ENCODE measurements at regions not wholly inside any gene's neighbourhood (a gene's known extent, or its start where the extent isn't known, plus 50 kb on each side); places are given as distances from the start of the nearest gene placed in this dataset.

DNA sequence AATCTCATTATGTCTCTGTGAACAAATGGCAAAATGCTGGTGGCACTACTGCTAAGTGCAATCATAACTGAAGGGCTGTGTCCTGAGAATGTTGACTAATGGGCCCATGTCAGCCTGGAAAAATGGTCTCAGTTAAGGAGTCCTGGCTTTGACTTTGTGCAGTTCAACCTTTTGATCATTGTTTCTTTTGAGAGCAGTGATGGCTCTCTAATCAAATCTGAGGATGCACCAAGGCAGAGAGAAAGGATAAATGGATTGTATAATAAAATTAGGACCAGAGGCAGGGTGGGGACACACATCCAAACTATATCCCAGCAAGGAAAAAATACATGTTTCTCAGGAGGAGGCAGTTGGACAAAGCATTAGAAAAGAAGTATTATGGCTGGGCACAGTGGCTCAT is 59.6 kb upstream of the SYN3 start:
- DNase-seq (ENCODE audit: insufficient read length, low spot score) (no peak), FAIRE-seq (no peak)
- TF ChIP-seq POLR2AphosphoS5 (IDR thresholded peaks at IDR 0.05; ENCODE audit: low read depth, low read length) (no peak), PAX5 (IDR thresholded peaks at IDR 0.05; ENCODE audit: insufficient read depth, low read length, severe bottlenecking) (no peak), POU2F2 (IDR thresholded peaks at IDR 0.05; ENCODE audit: low read depth, low read length) (no peak), POLR2A (IDR thresholded peaks at IDR 0.05; ENCODE audit: low read depth, low read length) (no peak), TAF1 (IDR thresholded peaks at IDR 0.05; ENCODE audit: low read depth, low read length) (no peak), SPI1 (IDR thresholded peaks at IDR 0.05; ENCODE audit: low read depth, low read length) (no peak)

DNA sequence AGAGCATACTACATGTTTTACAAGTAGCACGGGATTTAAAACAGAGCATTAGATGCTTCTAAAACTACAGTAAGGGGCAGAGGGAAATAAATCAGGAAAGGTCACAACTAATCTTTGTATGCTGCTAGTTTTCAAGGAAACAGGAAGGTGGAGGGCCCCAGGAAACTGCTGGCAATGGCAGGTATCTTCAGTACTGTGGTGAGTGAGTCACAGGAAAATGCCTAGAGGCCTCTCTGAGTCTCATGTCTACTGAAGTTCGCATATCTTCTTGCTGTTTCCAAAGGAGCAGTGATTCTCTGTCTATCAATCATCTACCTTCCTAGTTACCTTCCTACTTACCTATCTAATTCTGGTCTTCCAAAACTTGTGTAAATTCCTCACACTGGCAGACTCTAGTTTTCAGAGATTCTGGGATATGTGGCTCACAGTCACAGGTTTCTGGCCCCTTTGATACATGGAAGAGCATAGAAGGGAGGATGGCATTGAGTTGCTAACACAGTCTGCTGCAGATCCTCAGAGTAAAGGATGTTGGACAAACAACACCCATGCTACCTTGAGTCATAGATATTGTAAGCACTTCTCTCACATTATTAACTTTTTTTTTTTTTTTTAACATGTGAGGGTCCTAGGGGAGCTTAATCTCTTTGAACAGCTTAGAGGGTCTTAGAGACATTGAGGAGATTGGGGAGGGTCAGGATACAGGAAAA is 58.8 kb upstream of the SYN3 start:
- FAIRE-seq (no peak), DNase-seq (ENCODE audit: insufficient read length, low spot score) (no peak)
- TF ChIP-seq PAX5 (IDR thresholded peaks at IDR 0.05; ENCODE audit: insufficient read depth, low read length, severe bottlenecking) (no peak), TAF1 (IDR thresholded peaks at IDR 0.05; ENCODE audit: low read depth, low read length) (no peak), POU2F2 (IDR thresholded peaks at IDR 0.05; ENCODE audit: low read depth, low read length) (no peak), POLR2A (IDR thresholded peaks at IDR 0.05; ENCODE audit: low read depth, low read length) (no peak), SPI1 (IDR thresholded peaks at IDR 0.05; ENCODE audit: low read depth, low read length) (no peak), POLR2AphosphoS5 (IDR thresholded peaks at IDR 0.05; ENCODE audit: low read depth, low read length) (no peak)

DNA sequence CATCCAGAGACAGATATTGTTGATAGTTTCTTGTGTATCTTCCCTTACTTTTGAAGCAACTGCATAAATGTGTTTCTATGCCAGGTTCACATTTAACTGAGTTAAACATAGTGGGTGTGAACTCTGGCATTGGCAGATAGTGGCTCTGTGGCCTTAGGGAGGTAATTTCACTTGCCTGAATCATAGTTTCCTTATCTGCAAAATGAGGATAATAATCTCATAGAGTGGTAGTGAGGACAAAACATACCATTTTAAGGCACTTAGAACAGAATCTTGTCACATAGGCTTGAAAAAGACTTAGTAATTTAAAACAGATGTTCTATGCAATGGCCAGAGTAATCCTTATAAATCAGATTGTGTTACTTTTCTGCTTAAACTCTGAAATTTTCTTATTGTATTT is 56.4 kb upstream of the SYN3 start:
- FAIRE-seq = no peak
- DNase-seq (ENCODE audit: insufficient read length, low spot score) = no peak
- no peak for TF ChIP-seq TAF1 (IDR thresholded peaks at IDR 0.05; ENCODE audit: low read depth, low read length)
- TF ChIP-seq POLR2AphosphoS5 (IDR thresholded peaks at IDR 0.05; ENCODE audit: low read depth, low read length) = no peak
- TF ChIP-seq SPI1 (IDR thresholded peaks at IDR 0.05; ENCODE audit: low read depth, low read length) = no peak
- no peak for TF ChIP-seq PAX5 (IDR thresholded peaks at IDR 0.05; ENCODE audit: insufficient read depth, low read length, severe bottlenecking)
- no peak for TF ChIP-seq POU2F2 (IDR thresholded peaks at IDR 0.05; ENCODE audit: low read depth, low read length)
- TF ChIP-seq POLR2A (IDR thresholded peaks at IDR 0.05; ENCODE audit: low read depth, low read length) = no peak

GRCh38 chr22:33112580-33112979 is 54.4 kb upstream of the SYN3 start:
- DNase-seq (ENCODE audit: insufficient read length, low spot score) = no peak
- no peak for FAIRE-seq
- no peak for TF ChIP-seq PAX5 (IDR thresholded peaks at IDR 0.05; ENCODE audit: insufficient read depth, low read length, severe bottlenecking)
- no peak for TF ChIP-seq POLR2AphosphoS5 (IDR thresholded peaks at IDR 0.05; ENCODE audit: low read depth, low read length)
- TF ChIP-seq POU2F2 (IDR thresholded peaks at IDR 0.05; ENCODE audit: low read depth, low read length) = no peak
- TF ChIP-seq POLR2A (IDR thresholded peaks at IDR 0.05; ENCODE audit: low read depth, low read length) = no peak
- no peak for TF ChIP-seq TAF1 (IDR thresholded peaks at IDR 0.05; ENCODE audit: low read depth, low read length)
- no peak for TF ChIP-seq SPI1 (IDR thresholded peaks at IDR 0.05; ENCODE audit: low read depth, low read length)

DNA sequence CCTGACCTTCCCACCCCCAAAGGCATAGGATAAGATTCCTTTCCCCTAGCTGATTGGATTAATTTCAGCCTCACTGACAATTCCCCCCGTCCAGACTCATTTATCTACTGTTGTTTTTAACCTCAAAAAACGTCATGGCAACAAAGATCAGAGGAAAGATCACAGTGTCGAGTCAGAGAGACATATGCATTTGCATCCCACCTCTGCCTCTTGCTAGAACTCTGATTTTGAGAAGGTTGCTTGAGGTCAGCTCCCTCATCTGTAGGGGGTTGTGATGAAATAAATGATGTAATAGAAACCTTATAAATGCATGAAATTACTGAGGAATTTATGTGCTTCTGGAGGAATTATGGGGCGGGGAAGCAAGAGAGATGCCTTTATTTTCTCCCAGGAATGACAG is 53.3 kb upstream of the SYN3 start:
- no peak for DNase-seq (ENCODE audit: insufficient read length, low spot score)
- FAIRE-seq = no peak
- TF ChIP-seq PAX5 (IDR thresholded peaks at IDR 0.05; ENCODE audit: insufficient read depth, low read length, severe bottlenecking) = no peak
- TF ChIP-seq POLR2AphosphoS5 (IDR thresholded peaks at IDR 0.05; ENCODE audit: low read depth, low read length) = no peak
- no peak for TF ChIP-seq TAF1 (IDR thresholded peaks at IDR 0.05; ENCODE audit: low read depth, low read length)
- no peak for TF ChIP-seq SPI1 (IDR thresholded peaks at IDR 0.05; ENCODE audit: low read depth, low read length)
- TF ChIP-seq POLR2A (IDR thresholded peaks at IDR 0.05; ENCODE audit: low read depth, low read length) = no peak
- no peak for TF ChIP-seq POU2F2 (IDR thresholded peaks at IDR 0.05; ENCODE audit: low read depth, low read length)

GRCh38 chr22:33110562-33111163 is 52.5 kb upstream of the SYN3 start:
- no peak for TF ChIP-seq PAX5 (IDR thresholded peaks at IDR 0.05; ENCODE audit: insufficient read depth, low read length, severe bottlenecking)
- TF ChIP-seq POU2F2 (IDR thresholded peaks at IDR 0.05; ENCODE audit: low read depth, low read length) = no peak
- no peak for TF ChIP-seq POLR2A (IDR thresholded peaks at IDR 0.05; ENCODE audit: low read depth, low read length)
- no peak for TF ChIP-seq TAF1 (IDR thresholded peaks at IDR 0.05; ENCODE audit: low read depth, low read length)
- TF ChIP-seq SPI1 (IDR thresholded peaks at IDR 0.05; ENCODE audit: low read depth, low read length) = no peak
- no peak for TF ChIP-seq POLR2AphosphoS5 (IDR thresholded peaks at IDR 0.05; ENCODE audit: low read depth, low read length)
- DNase-seq (ENCODE audit: insufficient read length, low spot score) (no peak), FAIRE-seq (no peak)

GRCh38 chr22:33109514-33110430 is 51.6 kb upstream of the SYN3 start:
- DNase-seq (ENCODE audit: insufficient read length, low spot score) (no peak), FAIRE-seq (no peak)
- TF ChIP-seq POU2F2 (IDR thresholded peaks at IDR 0.05; ENCODE audit: low read depth, low read length) (no peak), POLR2A (IDR thresholded peaks at IDR 0.05; ENCODE audit: low read depth, low read length) (no peak), TAF1 (IDR thresholded peaks at IDR 0.05; ENCODE audit: low read depth, low read length) (no peak), PAX5 (IDR thresholded peaks at IDR 0.05; ENCODE audit: insufficient read depth, low read length, severe bottlenecking) (no peak), POLR2AphosphoS5 (IDR thresholded peaks at IDR 0.05; ENCODE audit: low read depth, low read length) (no peak), SPI1 (IDR thresholded peaks at IDR 0.05; ENCODE audit: low read depth, low read length) (no peak)

- no peak for DNase-seq (ENCODE audit: insufficient read length, low spot score)
- TF ChIP-seq POLR2A (IDR thresholded peaks at IDR 0.05; ENCODE audit: low read depth, low read length) (no peak), SPI1 (IDR thresholded peaks at IDR 0.05; ENCODE audit: low read depth, low read length) (no peak), PAX5 (IDR thresholded peaks at IDR 0.05; ENCODE audit: insufficient read depth, low read length, severe bottlenecking) (no peak), POLR2AphosphoS5 (IDR thresholded peaks at IDR 0.05; ENCODE audit: low read depth, low read length) (no peak), POU2F2 (IDR thresholded peaks at IDR 0.05; ENCODE audit: low read depth, low read length) (no peak), TAF1 (IDR thresholded peaks at IDR 0.05; ENCODE audit: low read depth, low read length) (no peak)
- no peak for FAIRE-seq
These were observed 49.9 kb upstream of the SYN3 start for GRCh38 chr22:33108037-33108436.
